ENCODE measurements at regions not wholly inside any gene's neighbourhood (a gene's known extent, or its start where the extent isn't known, plus 50 kb on each side); places are given as distances from the start of the nearest gene placed in this dataset.

DNA sequence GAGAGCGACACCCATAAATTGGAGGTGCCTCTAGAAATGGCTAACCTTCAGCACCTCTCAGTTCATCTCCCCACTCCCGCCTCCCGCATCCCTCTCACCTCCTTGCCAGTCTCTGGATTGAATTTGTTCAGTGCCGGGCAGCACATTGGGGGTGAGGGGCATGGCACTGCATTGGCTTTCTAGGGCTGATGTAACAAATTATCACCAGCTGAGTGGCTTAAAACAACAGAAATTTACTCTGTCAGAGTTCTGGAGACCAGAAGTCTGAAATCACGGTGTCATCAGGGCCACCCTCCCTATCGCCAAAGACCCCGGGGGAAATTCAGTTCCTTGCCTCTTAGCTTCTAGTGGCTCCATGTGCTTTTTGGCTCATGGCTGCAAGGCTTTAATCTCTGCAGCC is 105.1 kb upstream of the RBPJ start:
- TF ChIP-seq EZH2 (IDR thresholded peaks at IDR 0.05; ENCODE audit: borderline replicate concordance, low read depth, low read length, severe bottlenecking) = no peak
- TF ChIP-seq, protein P1, sequence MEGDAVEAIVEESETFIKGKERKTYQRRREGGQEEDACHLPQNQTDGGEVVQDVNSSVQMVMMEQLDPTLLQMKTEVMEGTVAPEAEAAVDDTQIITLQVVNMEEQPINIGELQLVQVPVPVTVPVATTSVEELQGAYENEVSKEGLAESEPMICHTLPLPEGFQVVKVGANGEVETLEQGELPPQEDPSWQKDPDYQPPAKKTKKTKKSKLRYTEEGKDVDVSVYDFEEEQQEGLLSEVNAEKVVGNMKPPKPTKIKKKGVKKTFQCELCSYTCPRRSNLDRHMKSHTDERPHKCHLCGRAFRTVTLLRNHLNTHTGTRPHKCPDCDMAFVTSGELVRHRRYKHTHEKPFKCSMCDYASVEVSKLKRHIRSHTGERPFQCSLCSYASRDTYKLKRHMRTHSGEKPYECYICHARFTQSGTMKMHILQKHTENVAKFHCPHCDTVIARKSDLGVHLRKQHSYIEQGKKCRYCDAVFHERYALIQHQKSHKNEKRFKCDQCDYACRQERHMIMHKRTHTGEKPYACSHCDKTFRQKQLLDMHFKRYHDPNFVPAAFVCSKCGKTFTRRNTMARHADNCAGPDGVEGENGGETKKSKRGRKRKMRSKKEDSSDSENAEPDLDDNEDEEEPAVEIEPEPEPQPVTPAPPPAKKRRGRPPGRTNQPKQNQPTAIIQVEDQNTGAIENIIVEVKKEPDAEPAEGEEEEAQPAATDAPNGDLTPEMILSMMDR (IDR thresholded peaks at IDR 0.05; ENCODE audit: borderline replicate concordance, extremely low read depth, low read length, poor library complexity, severe bottlenecking) = no peak
